WTC11 (cell line): ENCODE measurements at regions not wholly inside any gene's neighbourhood (a gene's known extent, or its start where the extent isn't known, plus 50 kb on each side); places are given as distances from the start of the nearest gene placed in this dataset.

Source experiments
- ATAC-seq: fragments of 200-7000 bp; cut with Tn5 transposase; 2 replicates; pipeline ENCODE4 v1.10.0; 2021; ENCODE audit warnings: mild to moderate bottlenecking, moderate library complexity
- CTCF ChIA-PET: fragments of 300-600 bp; sonication (Branson Sonifier 250); formaldehyde crosslinking; loops from one replicate; lab custom pipeline; 2021; ENCODE audit warnings: antibody characterized with exemption; lab: Charles Lee
- POLR2A ChIA-PET: fragments of 350-600 bp; sonication (Branson Sonifier 250); formaldehyde crosslinking; loops from one replicate; lab custom pipeline; 2021; ENCODE audit warnings: antibody characterized with exemption; lab: Charles Lee
- DNase-seq: peaks from one replicate; pipeline ENCODE4 v3.0.0; 2021; ENCODE audit warnings: low spot score
- H3K27ac Mint-ChIP-seq: 2 replicates; pipeline ENCODE4 v1.8.0; 2021; ENCODE audit warnings: mixed read lengths
- H3K27me3 Mint-ChIP-seq: 2 replicates; pipeline ENCODE4 v1.8.0; 2021; ENCODE audit warnings: low read depth, mild to moderate bottlenecking, moderate library complexity, mixed read lengths
- H3K36me3 Mint-ChIP-seq: 2 replicates; pipeline ENCODE4 v1.8.0; 2021; ENCODE audit warnings: mixed read lengths
- H3K4me1 Mint-ChIP-seq: 2 replicates; pipeline ENCODE4 v1.8.0; 2022; ENCODE audit warnings: mixed read lengths
- H3K4me3 Mint-ChIP-seq: 2 replicates; pipeline ENCODE4 v1.8.0; 2021; ENCODE audit warnings: mild to moderate bottlenecking, moderate library complexity, mixed read lengths
- H3K9me3 Mint-ChIP-seq: 2 replicates; pipeline ENCODE4 v1.8.0; 2021; ENCODE audit warnings: mixed read lengths
- CBFB ChIP-seq: sonication (generic); formaldehyde crosslinking; IDR thresholded peaks from 2 replicates; pipeline ENCODE4 v1.8.1; 2022; ENCODE audit warnings: mild to moderate bottlenecking, low read depth, missing genetic modification reagents
- CREB1 ChIP-seq: sonication (generic); formaldehyde crosslinking; IDR thresholded peaks from 2 replicates; pipeline ENCODE4 v1.8.0; 2023; ENCODE audit warnings: mild to moderate bottlenecking, missing genetic modification reagents
- ETV6 ChIP-seq: sonication (generic); formaldehyde crosslinking; IDR thresholded peaks from 2 replicates; pipeline ENCODE4 v1.8.1; 2022; ENCODE audit warnings: mild to moderate bottlenecking, missing genetic modification reagents
- GTF2I ChIP-seq: fragments of 250-450 bp; sonication (Bioruptor Pico); conservative IDR thresholded peaks from 2 replicates; pipeline ENCODE4 v1.4.0; 2021; ENCODE audit warnings: mild to moderate bottlenecking
- JAZF1 ChIP-seq: fragments of 250-450 bp; sonication (Bioruptor Pico); IDR thresholded peaks from 2 replicates; pipeline ENCODE4 v1.9.0; 2021; ENCODE audit warnings: moderate library complexity, mild to moderate bottlenecking, inconsistent platforms
- JUN ChIP-seq: sonication (generic); formaldehyde crosslinking; IDR thresholded peaks from 2 replicates; pipeline ENCODE4 v1.8.0; 2023; ENCODE audit warnings: mild to moderate bottlenecking, missing genetic modification reagents
- MYBL2 ChIP-seq: sonication (generic); formaldehyde crosslinking; IDR thresholded peaks from 2 replicates; pipeline ENCODE4 v1.8.1; 2023; ENCODE audit warnings: mild to moderate bottlenecking, moderate library complexity, missing genetic modification reagents
- NFE2L1 ChIP-seq: sonication (generic); formaldehyde crosslinking; IDR thresholded peaks from 2 replicates; pipeline ENCODE4 v1.8.1; 2023; ENCODE audit warnings: missing genetic modification reagents
- NR1H2 ChIP-seq: sonication (generic); formaldehyde crosslinking; IDR thresholded peaks from 2 replicates; pipeline ENCODE4 v1.9.0; 2021; ENCODE audit warnings: mild to moderate bottlenecking, moderate library complexity, missing genetic modification reagents
- RORB ChIP-seq: fragments of 250-450 bp; sonication (Bioruptor Pico); IDR thresholded peaks from 2 replicates; pipeline ENCODE4 v1.9.0; 2021; ENCODE audit warnings: mild to moderate bottlenecking
- SOX15 ChIP-seq: fragments of 250-450 bp; sonication (Bioruptor Pico); IDR thresholded peaks from 2 replicates; pipeline ENCODE4 v1.9.0; 2021; ENCODE audit warnings: mild to moderate bottlenecking
- TEAD1 ChIP-seq: sonication (generic); formaldehyde crosslinking; IDR thresholded peaks from 2 replicates; pipeline ENCODE4 v1.8.0; 2022; ENCODE audit warnings: mild to moderate bottlenecking, missing genetic modification reagents
- ZNF121 ChIP-seq: sonication (generic); formaldehyde crosslinking; IDR thresholded peaks from 2 replicates; pipeline ENCODE4 v1.8.0; 2023; ENCODE audit warnings: missing genetic modification reagents
- ZNF232 ChIP-seq: sonication (generic); formaldehyde crosslinking; IDR thresholded peaks from 2 replicates; pipeline ENCODE4 v1.8.0; 2022; ENCODE audit warnings: mild to moderate bottlenecking, missing genetic modification reagents
- ZNF671 ChIP-seq: fragments of 250-450 bp; sonication (Bioruptor Pico); IDR thresholded peaks from 2 replicates; pipeline ENCODE4 v1.8.0; 2021; ENCODE audit warnings: mild to moderate bottlenecking
- TF ChIP-seq, protein P1 (sequence below): sonication (generic); formaldehyde crosslinking; IDR thresholded peaks from 2 replicates; pipeline ENCODE4 v1.8.1; 2022; ENCODE audit warnings: mild to moderate bottlenecking, moderate library complexity, missing genetic modification reagents
- TF ChIP-seq, protein P2 (sequence below): fragments of 250-450 bp; sonication (Bioruptor Pico); conservative IDR thresholded peaks from 2 replicates; pipeline ENCODE4 v1.9.0; 2021; ENCODE audit warnings: mild to moderate bottlenecking
- TF ChIP-seq, protein P3 (sequence below): sonication (generic); formaldehyde crosslinking; IDR thresholded peaks from 2 replicates; pipeline ENCODE4 v1.8.1; 2022; ENCODE audit warnings: mild to moderate bottlenecking, missing genetic modification reagents, moderate library complexity, borderline replicate concordance
- TF ChIP-seq, protein P4 (sequence below): sonication (generic); formaldehyde crosslinking; conservative IDR thresholded peaks from 2 replicates; pipeline ENCODE4 v1.8.1; 2022; ENCODE audit warnings: mild to moderate bottlenecking, missing genetic modification reagents
- TF ChIP-seq, protein P5 (sequence below): sonication (generic); formaldehyde crosslinking; conservative IDR thresholded peaks from 2 replicates; pipeline ENCODE4 v1.8.1; 2023; ENCODE audit warnings: mild to moderate bottlenecking, low read depth, missing genetic modification reagents, moderate library complexity

DNA sequence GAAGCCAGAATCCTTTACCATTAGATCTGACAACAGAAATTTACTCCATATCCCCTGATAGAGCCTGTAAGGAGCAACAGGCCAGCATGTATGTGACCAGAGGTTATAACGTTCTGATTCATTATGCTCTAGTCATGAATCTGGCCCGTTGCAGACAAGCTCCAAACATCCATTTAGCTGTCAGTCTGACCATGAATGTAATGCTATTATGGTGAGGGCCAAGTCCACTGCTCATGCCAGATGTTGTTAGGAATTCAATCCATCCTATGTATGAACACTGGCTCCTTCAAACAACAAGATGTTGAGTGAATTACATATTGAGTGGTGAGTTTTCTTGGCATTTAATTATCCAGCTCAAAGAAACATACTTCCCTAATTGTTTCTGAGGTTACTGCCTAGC, 610.1 kb upstream of the ANKRD30A start:
- Mint-ChIP-seq H3K4me1 (no peaks in the 10 kb centered on the region), H3K36me3 (peaks cover 9% of the 10 kb centered on the region), H3K4me3 (no peak overlapping the region), H3K27me3 (no peaks in the 10 kb centered on the region), H3K27ac (no peak overlapping the region), H3K9me3 (peaks cover 26% of the 10 kb centered on the region)
- TF ChIP-seq, protein P1, sequence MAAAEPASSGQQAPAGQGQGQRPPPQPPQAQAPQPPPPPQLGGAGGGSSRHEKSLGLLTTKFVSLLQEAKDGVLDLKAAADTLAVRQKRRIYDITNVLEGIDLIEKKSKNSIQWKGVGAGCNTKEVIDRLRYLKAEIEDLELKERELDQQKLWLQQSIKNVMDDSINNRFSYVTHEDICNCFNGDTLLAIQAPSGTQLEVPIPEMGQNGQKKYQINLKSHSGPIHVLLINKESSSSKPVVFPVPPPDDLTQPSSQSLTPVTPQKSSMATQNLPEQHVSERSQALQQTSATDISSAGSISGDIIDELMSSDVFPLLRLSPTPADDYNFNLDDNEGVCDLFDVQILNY (CRISPR knock-in tag): no peak
- ChIA-PET POLR2A (no interaction called here), CTCF (no interaction called here)
- ATAC-seq: no peak
- no peak for DNase-seq

DNA sequence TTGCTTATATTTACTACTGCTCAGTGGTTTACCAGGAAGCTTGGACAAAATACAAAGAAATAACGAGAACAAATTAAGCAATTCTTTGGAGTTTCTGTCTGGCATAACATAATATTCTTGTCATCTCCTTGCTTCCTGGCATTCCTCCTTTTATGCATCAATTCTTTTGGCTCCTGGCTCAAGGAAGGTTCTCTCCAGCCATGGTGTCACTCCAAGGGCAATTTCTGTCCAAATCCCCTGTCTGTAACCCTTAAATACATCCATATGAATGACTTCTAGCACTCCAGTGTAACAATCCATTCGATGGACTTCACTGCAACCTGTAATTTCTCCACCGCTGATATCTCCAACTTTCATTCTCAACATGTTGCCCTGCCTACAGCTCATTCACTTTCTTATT, 617.7 kb upstream of the ANKRD30A start:
- POLR2A ChIA-PET: no interaction called here
- no peak overlapping the region for H3K4me3 Mint-ChIP-seq
- H3K9me3 Mint-ChIP-seq: peaks cover 4% of the 10 kb centered on the region; the same call in 1 of the 2 replicates
- H3K4me1 Mint-ChIP-seq: no peaks in the 10 kb centered on the region
- DNase-seq (no peak), ATAC-seq (no peak)
- no peaks in the 10 kb centered on the region for H3K36me3 Mint-ChIP-seq
- H3K27me3 Mint-ChIP-seq: no peaks in the 10 kb centered on the region
- TF ChIP-seq JAZF1 (CRISPR knock-in tag) (no peak), MYBL2 (CRISPR knock-in tag) (no peak), JUN (CRISPR knock-in tag) (no peak), NFE2L1 (CRISPR knock-in tag) (no peak), CREB1 (CRISPR knock-in tag) (no peak), ETV6 (no peak), ZNF671 (no peak), TEAD1 (CRISPR knock-in tag) (no peak), RORB (CRISPR knock-in tag) (no peak), SOX15 (CRISPR knock-in tag) (no peak), ZNF232 (CRISPR knock-in tag) (no peak), NR1H2 (CRISPR knock-in tag) (no peak), ZNF121 (no peak), CBFB (CRISPR knock-in tag) (no peak), GTF2I (no peak)
- TF ChIP-seq, protein P2, sequence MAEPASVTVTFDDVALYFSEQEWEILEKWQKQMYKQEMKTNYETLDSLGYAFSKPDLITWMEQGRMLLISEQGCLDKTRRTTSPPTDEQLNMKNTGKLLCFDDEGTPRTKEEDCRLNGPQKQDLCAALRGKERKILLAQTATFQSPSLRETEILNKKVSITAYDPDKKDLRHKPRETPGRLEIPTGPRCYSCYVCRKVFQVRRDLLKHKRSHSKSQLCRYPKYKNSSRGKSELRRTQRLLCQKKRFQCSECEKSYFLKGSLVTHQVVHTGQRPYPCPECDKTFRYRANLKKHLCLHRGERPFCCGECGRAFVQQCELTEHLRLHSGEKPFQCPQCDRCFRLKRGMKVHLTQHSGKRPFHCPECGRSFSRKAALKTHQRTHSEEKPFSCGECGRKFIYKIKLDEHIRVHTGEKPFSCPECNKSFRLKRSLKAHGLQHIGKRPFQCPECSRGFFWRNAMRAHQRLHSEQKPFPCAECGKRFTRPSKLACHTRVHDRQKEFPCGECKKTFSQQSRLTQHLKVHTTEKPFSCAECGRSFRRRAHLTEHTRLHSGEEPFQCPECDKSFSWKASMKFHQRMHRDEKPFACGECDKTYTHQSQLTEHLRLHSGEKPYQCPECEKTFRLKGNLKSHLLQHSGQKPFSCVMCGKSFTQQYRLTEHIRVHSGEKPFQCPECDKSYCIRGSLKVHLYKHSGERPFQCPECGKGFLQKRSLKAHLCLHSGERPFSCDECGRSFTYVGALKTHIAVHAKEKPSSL (CRISPR knock-in tag): no peak
- TF ChIP-seq, protein P3, sequence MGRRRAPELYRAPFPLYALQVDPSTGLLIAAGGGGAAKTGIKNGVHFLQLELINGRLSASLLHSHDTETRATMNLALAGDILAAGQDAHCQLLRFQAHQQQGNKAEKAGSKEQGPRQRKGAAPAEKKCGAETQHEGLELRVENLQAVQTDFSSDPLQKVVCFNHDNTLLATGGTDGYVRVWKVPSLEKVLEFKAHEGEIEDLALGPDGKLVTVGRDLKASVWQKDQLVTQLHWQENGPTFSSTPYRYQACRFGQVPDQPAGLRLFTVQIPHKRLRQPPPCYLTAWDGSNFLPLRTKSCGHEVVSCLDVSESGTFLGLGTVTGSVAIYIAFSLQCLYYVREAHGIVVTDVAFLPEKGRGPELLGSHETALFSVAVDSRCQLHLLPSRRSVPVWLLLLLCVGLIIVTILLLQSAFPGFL (CRISPR knock-in tag): no peak
- TF ChIP-seq, protein P4, sequence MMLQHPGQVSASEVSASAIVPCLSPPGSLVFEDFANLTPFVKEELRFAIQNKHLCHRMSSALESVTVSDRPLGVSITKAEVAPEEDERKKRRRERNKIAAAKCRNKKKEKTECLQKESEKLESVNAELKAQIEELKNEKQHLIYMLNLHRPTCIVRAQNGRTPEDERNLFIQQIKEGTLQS (CRISPR knock-in tag): no peak
- TF ChIP-seq, protein P5, sequence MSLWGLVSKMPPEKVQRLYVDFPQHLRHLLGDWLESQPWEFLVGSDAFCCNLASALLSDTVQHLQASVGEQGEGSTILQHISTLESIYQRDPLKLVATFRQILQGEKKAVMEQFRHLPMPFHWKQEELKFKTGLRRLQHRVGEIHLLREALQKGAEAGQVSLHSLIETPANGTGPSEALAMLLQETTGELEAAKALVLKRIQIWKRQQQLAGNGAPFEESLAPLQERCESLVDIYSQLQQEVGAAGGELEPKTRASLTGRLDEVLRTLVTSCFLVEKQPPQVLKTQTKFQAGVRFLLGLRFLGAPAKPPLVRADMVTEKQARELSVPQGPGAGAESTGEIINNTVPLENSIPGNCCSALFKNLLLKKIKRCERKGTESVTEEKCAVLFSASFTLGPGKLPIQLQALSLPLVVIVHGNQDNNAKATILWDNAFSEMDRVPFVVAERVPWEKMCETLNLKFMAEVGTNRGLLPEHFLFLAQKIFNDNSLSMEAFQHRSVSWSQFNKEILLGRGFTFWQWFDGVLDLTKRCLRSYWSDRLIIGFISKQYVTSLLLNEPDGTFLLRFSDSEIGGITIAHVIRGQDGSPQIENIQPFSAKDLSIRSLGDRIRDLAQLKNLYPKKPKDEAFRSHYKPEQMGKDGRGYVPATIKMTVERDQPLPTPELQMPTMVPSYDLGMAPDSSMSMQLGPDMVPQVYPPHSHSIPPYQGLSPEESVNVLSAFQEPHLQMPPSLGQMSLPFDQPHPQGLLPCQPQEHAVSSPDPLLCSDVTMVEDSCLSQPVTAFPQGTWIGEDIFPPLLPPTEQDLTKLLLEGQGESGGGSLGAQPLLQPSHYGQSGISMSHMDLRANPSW (CRISPR knock-in tag): no peak
- H3K27ac Mint-ChIP-seq: no peak overlapping the region
- CTCF ChIA-PET: no interaction called here
